D341Med (cell line): ENCODE measurements at regions not wholly inside any gene's neighbourhood (a gene's known extent, or its start where the extent isn't known, plus 50 kb on each side); places are given as distances from the start of the nearest gene placed in this dataset.
"Not testable (repeated sequence)": the region's sequence is repeated elsewhere in the genome, so short reads cannot be mapped to it uniquely, and the experiment has no call there.

Experiments used
- DNase-seq: peaks from one replicate; pipeline ENCODE4 v3.0.0; 2012; ENCODE audit warnings: low spot score

- no peak for DNase-seq
Observed at GRCh38 chr2:193462411-193462810, 1267.7 kb upstream of the TMEFF2 start.

GRCh38 chr2:193461431-193461934, 1266.8 kb upstream of the TMEFF2 start:
- DNase-seq: no peak

- DNase-seq: no peak
Observed at GRCh38 chr2:193446967-193447366, 1252.2 kb upstream of the TMEFF2 start.

- DNase-seq: no peak
Observed at GRCh38 chr2:193442293-193442692, 1247.6 kb upstream of the TMEFF2 start.

- peak; percentile 31 for DNase-seq
Observed at GRCh38 chr2:193428336-193428818, 1233.6 kb upstream of the TMEFF2 start.

GRCh38 chr2:193412368-193412767, 1217.6 kb upstream of the TMEFF2 start:
- not testable (repeated sequence) for DNase-seq

- peak; percentile 61 for DNase-seq
Observed at GRCh38 chr2:193409951-193410350, 1215.2 kb upstream of the TMEFF2 start.

- no peak for DNase-seq
Observed at GRCh38 chr2:193382583-193382982, 1187.8 kb upstream of the TMEFF2 start.

- no peak for DNase-seq
Observed at GRCh38 chr2:193377789-193378188, 1183.1 kb upstream of the TMEFF2 start.

GRCh38 chr2:193373120-193373519, 1178.4 kb upstream of the TMEFF2 start:
- DNase-seq: no peak

GRCh38 chr2:193371200-193371599, 1176.5 kb upstream of the TMEFF2 start:
- no peak for DNase-seq

- DNase-seq: no peak
Observed at GRCh38 chr2:193368615-193369014, 1173.9 kb upstream of the TMEFF2 start.

- no peak for DNase-seq
Observed at GRCh38 chr2:193357508-193357907, 1162.8 kb upstream of the TMEFF2 start.

- not testable (repeated sequence) for DNase-seq
Observed at GRCh38 chr2:193352665-193353242, 1158.0 kb upstream of the TMEFF2 start.

GRCh38 chr2:193350509-193350908, 1155.8 kb upstream of the TMEFF2 start:
- no peak for DNase-seq

GRCh38 chr2:193349642-193350041, 1154.9 kb upstream of the TMEFF2 start:
- no peak for DNase-seq

GRCh38 chr2:193348055-193348454, 1153.3 kb upstream of the TMEFF2 start:
- no peak for DNase-seq

- no peak for DNase-seq
Observed at GRCh38 chr2:193336781-193337180, 1142.0 kb upstream of the TMEFF2 start.

GRCh38 chr2:193334401-193334800, 1139.7 kb upstream of the TMEFF2 start:
- DNase-seq: no peak

GRCh38 chr2:193333539-193333938, 1138.8 kb upstream of the TMEFF2 start:
- DNase-seq: no peak

- DNase-seq: no peak
Observed at GRCh38 chr2:193332941-193333340, 1138.2 kb upstream of the TMEFF2 start.

- no peak for DNase-seq
Observed at GRCh38 chr2:193331676-193332075, 1136.9 kb upstream of the TMEFF2 start.

- DNase-seq: no peak
Observed at GRCh38 chr2:193326296-193326695, 1131.6 kb upstream of the TMEFF2 start.

GRCh38 chr2:193315428-193316091, 1120.8 kb upstream of the TMEFF2 start:
- DNase-seq: no peak
